WTC11 (cell line): ENCODE measurements at regions not wholly inside any gene's neighbourhood (a gene's known extent, or its start where the extent isn't known, plus 50 kb on each side); places are given as distances from the start of the nearest gene placed in this dataset.

Experiments used
- ATAC-seq: fragments of 200-7000 bp; cut with Tn5 transposase; 2 replicates; pipeline ENCODE4 v1.10.0; 2021; ENCODE audit warnings: mild to moderate bottlenecking, moderate library complexity
- CTCF ChIA-PET: fragments of 300-600 bp; sonication (Branson Sonifier 250); formaldehyde crosslinking; loops from one replicate; lab custom pipeline; 2021; ENCODE audit warnings: antibody characterized with exemption; lab: Charles Lee
- POLR2A ChIA-PET: fragments of 350-600 bp; sonication (Branson Sonifier 250); formaldehyde crosslinking; loops from one replicate; lab custom pipeline; 2021; ENCODE audit warnings: antibody characterized with exemption; lab: Charles Lee
- DNase-seq: peaks from one replicate; pipeline ENCODE4 v3.0.0; 2021; ENCODE audit warnings: low spot score
- H3K27ac Mint-ChIP-seq: 2 replicates; pipeline ENCODE4 v1.8.0; 2021; ENCODE audit warnings: mixed read lengths
- H3K27me3 Mint-ChIP-seq: 2 replicates; pipeline ENCODE4 v1.8.0; 2021; ENCODE audit warnings: low read depth, mild to moderate bottlenecking, moderate library complexity, mixed read lengths
- H3K36me3 Mint-ChIP-seq: 2 replicates; pipeline ENCODE4 v1.8.0; 2021; ENCODE audit warnings: mixed read lengths
- H3K4me1 Mint-ChIP-seq: 2 replicates; pipeline ENCODE4 v1.8.0; 2022; ENCODE audit warnings: mixed read lengths
- H3K4me3 Mint-ChIP-seq: 2 replicates; pipeline ENCODE4 v1.8.0; 2021; ENCODE audit warnings: mild to moderate bottlenecking, moderate library complexity, mixed read lengths
- H3K9me3 Mint-ChIP-seq: 2 replicates; pipeline ENCODE4 v1.8.0; 2021; ENCODE audit warnings: mixed read lengths
- CREB1 ChIP-seq: sonication (generic); formaldehyde crosslinking; IDR thresholded peaks from 2 replicates; pipeline ENCODE4 v1.8.0; 2023; ENCODE audit warnings: mild to moderate bottlenecking, missing genetic modification reagents
- ELF4 ChIP-seq: sonication (generic); formaldehyde crosslinking; IDR thresholded peaks from 2 replicates; pipeline ENCODE4 v1.8.1; 2022; ENCODE audit warnings: low read depth, mild to moderate bottlenecking, moderate library complexity, missing genetic modification reagents
- GABPB1 ChIP-seq: sonication (generic); formaldehyde crosslinking; IDR thresholded peaks from 2 replicates; pipeline ENCODE4 v1.8.1; 2023; ENCODE audit warnings: mild to moderate bottlenecking, missing genetic modification reagents
- HMGA2 ChIP-seq: fragments of 250-450 bp; sonication (Bioruptor Pico); IDR thresholded peaks from 2 replicates; pipeline ENCODE4 v1.4.0; 2021; ENCODE audit warnings: mild to moderate bottlenecking, moderate library complexity
- KAT7 ChIP-seq: sonication (generic); formaldehyde crosslinking; IDR thresholded peaks from 2 replicates; pipeline ENCODE4 v1.8.1; 2023; ENCODE audit warnings: missing genetic modification reagents, mild to moderate bottlenecking, borderline replicate concordance
- MXD4 ChIP-seq: fragments of 250-450 bp; sonication (Bioruptor Pico); IDR thresholded peaks from 2 replicates; pipeline ENCODE4 v1.8.0; 2021; ENCODE audit warnings: mild to moderate bottlenecking, moderate library complexity, borderline replicate concordance
- MYBL2 ChIP-seq: sonication (generic); formaldehyde crosslinking; IDR thresholded peaks from 2 replicates; pipeline ENCODE4 v1.8.1; 2023; ENCODE audit warnings: mild to moderate bottlenecking, moderate library complexity, missing genetic modification reagents
- NFATC4 ChIP-seq: fragments of 250-450 bp; sonication (Bioruptor Pico); IDR thresholded peaks from 2 replicates; pipeline ENCODE4 v1.9.0; 2021; ENCODE audit warnings: mild to moderate bottlenecking
- NFYB ChIP-seq: sonication (generic); formaldehyde crosslinking; conservative IDR thresholded peaks from 2 replicates; pipeline ENCODE4 v1.8.0; 2022; ENCODE audit warnings: low read depth, missing genetic modification reagents
- NR1H2 ChIP-seq: sonication (generic); formaldehyde crosslinking; IDR thresholded peaks from 2 replicates; pipeline ENCODE4 v1.9.0; 2021; ENCODE audit warnings: mild to moderate bottlenecking, moderate library complexity, missing genetic modification reagents
- NR2C2 ChIP-seq: sonication (generic); formaldehyde crosslinking; IDR thresholded peaks from 2 replicates; pipeline ENCODE4 v1.8.0; 2022; ENCODE audit warnings: mild to moderate bottlenecking, missing genetic modification reagents
- NR3C1 ChIP-seq: sonication (generic); formaldehyde crosslinking; conservative IDR thresholded peaks from 2 replicates; pipeline ENCODE4 v1.8.1; 2023; ENCODE audit warnings: low read depth, mild to moderate bottlenecking, missing genetic modification reagents
- OVOL2 ChIP-seq: fragments of 250-450 bp; sonication (Bioruptor Pico); IDR thresholded peaks from 2 replicates; pipeline ENCODE4 v1.9.0; 2021; ENCODE audit warnings: mild to moderate bottlenecking, borderline replicate concordance
- TEAD1 ChIP-seq: sonication (generic); formaldehyde crosslinking; IDR thresholded peaks from 2 replicates; pipeline ENCODE4 v1.8.0; 2022; ENCODE audit warnings: mild to moderate bottlenecking, missing genetic modification reagents
- ZBTB21 ChIP-seq: sonication (generic); formaldehyde crosslinking; IDR thresholded peaks from 2 replicates; pipeline ENCODE4 v1.8.1; 2023; ENCODE audit warnings: mild to moderate bottlenecking, missing genetic modification reagents, borderline replicate concordance
- ZNF423 ChIP-seq: fragments of 250-450 bp; sonication (Bioruptor Pico); IDR thresholded peaks from 2 replicates; pipeline ENCODE4 v2.1.2; 2022; ENCODE audit warnings: mild to moderate bottlenecking, moderate library complexity
- ZNF671 ChIP-seq: fragments of 250-450 bp; sonication (Bioruptor Pico); IDR thresholded peaks from 2 replicates; pipeline ENCODE4 v1.8.0; 2021; ENCODE audit warnings: mild to moderate bottlenecking
- TF ChIP-seq, protein P1 (sequence below): sonication (generic); formaldehyde crosslinking; IDR thresholded peaks from 2 replicates; pipeline ENCODE4 v1.8.1; 2022; ENCODE audit warnings: mild to moderate bottlenecking, missing genetic modification reagents, moderate library complexity, borderline replicate concordance
- TF ChIP-seq, protein P2 (sequence below): fragments of 250-450 bp; sonication (Bioruptor Pico); IDR thresholded peaks from 2 replicates; pipeline ENCODE4 v1.8.0; 2021; ENCODE audit warnings: mild to moderate bottlenecking
- TF ChIP-seq, protein P3 (sequence below): fragments of 250-450 bp; sonication (Bioruptor Pico); IDR thresholded peaks from 2 replicates; pipeline ENCODE4 v1.9.0; 2021; ENCODE audit warnings: mild to moderate bottlenecking, borderline replicate concordance
- TF ChIP-seq, protein P4 (sequence below): fragments of 250-450 bp; sonication (Bioruptor Pico); IDR thresholded peaks from 2 replicates; pipeline ENCODE4 v1.9.0; 2021; ENCODE audit warnings: mild to moderate bottlenecking
- TF ChIP-seq, protein P5 (sequence below): sonication (generic); formaldehyde crosslinking; IDR thresholded peaks from 2 replicates; pipeline ENCODE4 v1.8.0; 2023; ENCODE audit warnings: missing genetic modification reagents, mild to moderate bottlenecking, borderline replicate concordance

DNA sequence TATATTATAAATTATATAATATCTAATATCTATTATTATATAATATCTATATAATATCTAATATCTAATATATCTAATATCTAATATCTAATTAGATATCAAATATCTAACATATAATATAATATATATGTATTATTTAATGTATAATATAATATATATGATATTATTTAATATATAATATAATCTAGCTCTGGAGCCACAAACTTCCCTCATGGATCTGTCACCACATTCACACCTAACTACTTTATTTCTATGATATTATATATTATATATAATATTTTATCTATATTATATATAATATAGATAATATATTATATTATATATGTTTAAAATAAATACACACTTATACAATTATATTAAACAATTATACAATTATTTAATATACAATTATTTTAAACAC, 667.5 kb downstream of the KCTD8 start:
- H3K27me3 Mint-ChIP-seq, result no peaks in the 10 kb centered on the region
- no peak for DNase-seq
- TF ChIP-seq HMGA2 (CRISPR knock-in tag), result peak; percentile 93; the same call in 1 of the 2 replicates
- no peak for TF ChIP-seq ZBTB21
- H3K4me3 Mint-ChIP-seq, result no peak overlapping the region
- ChIA-PET CTCF (no interaction called here), POLR2A (no interaction called here)
- ATAC-seq, result no peak
- H3K27ac Mint-ChIP-seq, result no peak overlapping the region
- no peaks in the 10 kb centered on the region for H3K9me3 Mint-ChIP-seq
- H3K36me3 Mint-ChIP-seq, result no peaks in the 10 kb centered on the region
- H3K4me1 Mint-ChIP-seq, result peaks cover 14% of the 10 kb centered on the region

DNA sequence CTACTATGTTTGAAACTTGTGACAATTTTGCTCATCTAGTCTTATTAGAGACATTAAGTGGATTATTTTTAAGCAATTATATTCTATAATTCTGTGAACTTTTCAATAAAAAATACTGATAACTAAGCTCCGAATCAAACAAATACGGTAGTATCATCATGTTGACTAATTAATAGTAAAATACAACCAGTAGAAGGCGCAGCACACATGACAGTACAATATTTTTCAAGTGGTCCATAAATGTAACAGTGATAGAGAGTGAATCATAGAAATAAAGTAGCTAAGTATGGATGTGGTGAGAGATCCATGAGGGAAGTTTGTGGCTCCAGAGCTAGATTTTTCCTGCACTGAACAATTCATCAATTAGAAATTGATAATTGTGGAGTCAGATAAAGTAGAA, 666.2 kb downstream of the KCTD8 start:
- Mint-ChIP-seq H3K27ac (no peak overlapping the region), H3K36me3 (no peaks in the 10 kb centered on the region), H3K9me3 (no peaks in the 10 kb centered on the region), H3K4me3 (no peak overlapping the region), H3K4me1 (peaks cover 21% of the 10 kb centered on the region)
- ATAC-seq, result no peak
- CTCF ChIA-PET, result interaction anchor here (1.2 kb wide), 1 partner anchor 644 kb away, joined by 3 read pairs; no protein-coding TSS in a partner anchor
- TF ChIP-seq KAT7, result no peak
- no peak for TF ChIP-seq OVOL2 (CRISPR knock-in tag)
- no peak for TF ChIP-seq MXD4 (CRISPR knock-in tag)
- TF ChIP-seq ZNF423 (CRISPR knock-in tag), result no peak
- TF ChIP-seq, protein P1, sequence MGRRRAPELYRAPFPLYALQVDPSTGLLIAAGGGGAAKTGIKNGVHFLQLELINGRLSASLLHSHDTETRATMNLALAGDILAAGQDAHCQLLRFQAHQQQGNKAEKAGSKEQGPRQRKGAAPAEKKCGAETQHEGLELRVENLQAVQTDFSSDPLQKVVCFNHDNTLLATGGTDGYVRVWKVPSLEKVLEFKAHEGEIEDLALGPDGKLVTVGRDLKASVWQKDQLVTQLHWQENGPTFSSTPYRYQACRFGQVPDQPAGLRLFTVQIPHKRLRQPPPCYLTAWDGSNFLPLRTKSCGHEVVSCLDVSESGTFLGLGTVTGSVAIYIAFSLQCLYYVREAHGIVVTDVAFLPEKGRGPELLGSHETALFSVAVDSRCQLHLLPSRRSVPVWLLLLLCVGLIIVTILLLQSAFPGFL, result no peak
- TF ChIP-seq ELF4 (CRISPR knock-in tag), result no peak
- TF ChIP-seq, protein P2, sequence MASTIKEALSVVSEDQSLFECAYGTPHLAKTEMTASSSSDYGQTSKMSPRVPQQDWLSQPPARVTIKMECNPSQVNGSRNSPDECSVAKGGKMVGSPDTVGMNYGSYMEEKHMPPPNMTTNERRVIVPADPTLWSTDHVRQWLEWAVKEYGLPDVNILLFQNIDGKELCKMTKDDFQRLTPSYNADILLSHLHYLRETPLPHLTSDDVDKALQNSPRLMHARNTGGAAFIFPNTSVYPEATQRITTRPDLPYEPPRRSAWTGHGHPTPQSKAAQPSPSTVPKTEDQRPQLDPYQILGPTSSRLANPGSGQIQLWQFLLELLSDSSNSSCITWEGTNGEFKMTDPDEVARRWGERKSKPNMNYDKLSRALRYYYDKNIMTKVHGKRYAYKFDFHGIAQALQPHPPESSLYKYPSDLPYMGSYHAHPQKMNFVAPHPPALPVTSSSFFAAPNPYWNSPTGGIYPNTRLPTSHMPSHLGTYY (CRISPR knock-in tag), result no peak
- no peak for TF ChIP-seq ZNF671 (CRISPR knock-in tag)
- no peak for TF ChIP-seq GABPB1 (CRISPR knock-in tag)
- no peak for TF ChIP-seq NR2C2
- TF ChIP-seq MYBL2, result no peak
- no peak for TF ChIP-seq NR3C1 (CRISPR knock-in tag)
- TF ChIP-seq, protein P3, sequence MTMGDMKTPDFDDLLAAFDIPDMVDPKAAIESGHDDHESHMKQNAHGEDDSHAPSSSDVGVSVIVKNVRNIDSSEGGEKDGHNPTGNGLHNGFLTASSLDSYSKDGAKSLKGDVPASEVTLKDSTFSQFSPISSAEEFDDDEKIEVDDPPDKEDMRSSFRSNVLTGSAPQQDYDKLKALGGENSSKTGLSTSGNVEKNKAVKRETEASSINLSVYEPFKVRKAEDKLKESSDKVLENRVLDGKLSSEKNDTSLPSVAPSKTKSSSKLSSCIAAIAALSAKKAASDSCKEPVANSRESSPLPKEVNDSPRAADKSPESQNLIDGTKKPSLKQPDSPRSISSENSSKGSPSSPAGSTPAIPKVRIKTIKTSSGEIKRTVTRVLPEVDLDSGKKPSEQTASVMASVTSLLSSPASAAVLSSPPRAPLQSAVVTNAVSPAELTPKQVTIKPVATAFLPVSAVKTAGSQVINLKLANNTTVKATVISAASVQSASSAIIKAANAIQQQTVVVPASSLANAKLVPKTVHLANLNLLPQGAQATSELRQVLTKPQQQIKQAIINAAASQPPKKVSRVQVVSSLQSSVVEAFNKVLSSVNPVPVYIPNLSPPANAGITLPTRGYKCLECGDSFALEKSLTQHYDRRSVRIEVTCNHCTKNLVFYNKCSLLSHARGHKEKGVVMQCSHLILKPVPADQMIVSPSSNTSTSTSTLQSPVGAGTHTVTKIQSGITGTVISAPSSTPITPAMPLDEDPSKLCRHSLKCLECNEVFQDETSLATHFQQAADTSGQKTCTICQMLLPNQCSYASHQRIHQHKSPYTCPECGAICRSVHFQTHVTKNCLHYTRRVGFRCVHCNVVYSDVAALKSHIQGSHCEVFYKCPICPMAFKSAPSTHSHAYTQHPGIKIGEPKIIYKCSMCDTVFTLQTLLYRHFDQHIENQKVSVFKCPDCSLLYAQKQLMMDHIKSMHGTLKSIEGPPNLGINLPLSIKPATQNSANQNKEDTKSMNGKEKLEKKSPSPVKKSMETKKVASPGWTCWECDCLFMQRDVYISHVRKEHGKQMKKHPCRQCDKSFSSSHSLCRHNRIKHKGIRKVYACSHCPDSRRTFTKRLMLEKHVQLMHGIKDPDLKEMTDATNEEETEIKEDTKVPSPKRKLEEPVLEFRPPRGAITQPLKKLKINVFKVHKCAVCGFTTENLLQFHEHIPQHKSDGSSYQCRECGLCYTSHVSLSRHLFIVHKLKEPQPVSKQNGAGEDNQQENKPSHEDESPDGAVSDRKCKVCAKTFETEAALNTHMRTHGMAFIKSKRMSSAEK, result no peak
- no peak for TF ChIP-seq CREB1 (CRISPR knock-in tag)
- TF ChIP-seq NFYB (CRISPR knock-in tag), result no peak
- TF ChIP-seq, all 79 proteins: peak for 0
- DNase-seq, result no peak
- POLR2A ChIA-PET, result no interaction called here
- H3K27me3 Mint-ChIP-seq, result no peaks in the 10 kb centered on the region

DNA sequence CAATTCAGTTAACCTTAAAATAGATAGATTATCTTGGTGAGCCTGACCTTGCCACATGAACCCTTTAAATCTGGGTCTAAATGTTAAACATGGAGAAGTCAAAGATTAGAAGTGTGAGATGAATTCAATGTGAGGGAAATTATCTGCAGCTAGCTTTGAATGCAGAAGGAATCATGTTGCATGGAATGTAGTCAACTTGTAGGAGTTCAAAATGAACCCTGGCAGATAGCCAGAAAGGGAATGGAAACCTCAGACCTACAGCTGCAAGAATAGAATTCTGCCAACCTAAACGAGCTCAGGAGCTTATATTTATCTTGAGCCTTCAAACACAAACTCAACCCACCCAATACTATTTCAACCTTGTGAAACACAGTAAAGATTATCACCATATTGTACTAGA, 632.5 kb downstream of the KCTD8 start:
- H3K36me3 Mint-ChIP-seq, result peaks cover 25% of the 10 kb centered on the region
- no peak overlapping the region for H3K4me3 Mint-ChIP-seq
- ChIA-PET CTCF (no interaction called here), POLR2A (no interaction called here)
- no peak for DNase-seq
- no peaks in the 10 kb centered on the region for H3K27me3 Mint-ChIP-seq
- H3K9me3 Mint-ChIP-seq, result peaks cover 35% of the 10 kb centered on the region
- H3K27ac Mint-ChIP-seq, result no peak overlapping the region
- no peak for ATAC-seq
- H3K4me1 Mint-ChIP-seq, result no peaks in the 10 kb centered on the region
- TF ChIP-seq TEAD1 (CRISPR knock-in tag) (no peak), NR1H2 (CRISPR knock-in tag) (no peak), NFATC4 (CRISPR knock-in tag) (no peak)
- TF ChIP-seq, protein P4, sequence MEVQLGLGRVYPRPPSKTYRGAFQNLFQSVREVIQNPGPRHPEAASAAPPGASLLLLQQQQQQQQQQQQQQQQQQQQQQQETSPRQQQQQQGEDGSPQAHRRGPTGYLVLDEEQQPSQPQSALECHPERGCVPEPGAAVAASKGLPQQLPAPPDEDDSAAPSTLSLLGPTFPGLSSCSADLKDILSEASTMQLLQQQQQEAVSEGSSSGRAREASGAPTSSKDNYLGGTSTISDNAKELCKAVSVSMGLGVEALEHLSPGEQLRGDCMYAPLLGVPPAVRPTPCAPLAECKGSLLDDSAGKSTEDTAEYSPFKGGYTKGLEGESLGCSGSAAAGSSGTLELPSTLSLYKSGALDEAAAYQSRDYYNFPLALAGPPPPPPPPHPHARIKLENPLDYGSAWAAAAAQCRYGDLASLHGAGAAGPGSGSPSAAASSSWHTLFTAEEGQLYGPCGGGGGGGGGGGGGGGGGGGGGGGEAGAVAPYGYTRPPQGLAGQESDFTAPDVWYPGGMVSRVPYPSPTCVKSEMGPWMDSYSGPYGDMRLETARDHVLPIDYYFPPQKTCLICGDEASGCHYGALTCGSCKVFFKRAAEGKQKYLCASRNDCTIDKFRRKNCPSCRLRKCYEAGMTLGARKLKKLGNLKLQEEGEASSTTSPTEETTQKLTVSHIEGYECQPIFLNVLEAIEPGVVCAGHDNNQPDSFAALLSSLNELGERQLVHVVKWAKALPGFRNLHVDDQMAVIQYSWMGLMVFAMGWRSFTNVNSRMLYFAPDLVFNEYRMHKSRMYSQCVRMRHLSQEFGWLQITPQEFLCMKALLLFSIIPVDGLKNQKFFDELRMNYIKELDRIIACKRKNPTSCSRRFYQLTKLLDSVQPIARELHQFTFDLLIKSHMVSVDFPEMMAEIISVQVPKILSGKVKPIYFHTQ, result no peak
- TF ChIP-seq, protein P5, sequence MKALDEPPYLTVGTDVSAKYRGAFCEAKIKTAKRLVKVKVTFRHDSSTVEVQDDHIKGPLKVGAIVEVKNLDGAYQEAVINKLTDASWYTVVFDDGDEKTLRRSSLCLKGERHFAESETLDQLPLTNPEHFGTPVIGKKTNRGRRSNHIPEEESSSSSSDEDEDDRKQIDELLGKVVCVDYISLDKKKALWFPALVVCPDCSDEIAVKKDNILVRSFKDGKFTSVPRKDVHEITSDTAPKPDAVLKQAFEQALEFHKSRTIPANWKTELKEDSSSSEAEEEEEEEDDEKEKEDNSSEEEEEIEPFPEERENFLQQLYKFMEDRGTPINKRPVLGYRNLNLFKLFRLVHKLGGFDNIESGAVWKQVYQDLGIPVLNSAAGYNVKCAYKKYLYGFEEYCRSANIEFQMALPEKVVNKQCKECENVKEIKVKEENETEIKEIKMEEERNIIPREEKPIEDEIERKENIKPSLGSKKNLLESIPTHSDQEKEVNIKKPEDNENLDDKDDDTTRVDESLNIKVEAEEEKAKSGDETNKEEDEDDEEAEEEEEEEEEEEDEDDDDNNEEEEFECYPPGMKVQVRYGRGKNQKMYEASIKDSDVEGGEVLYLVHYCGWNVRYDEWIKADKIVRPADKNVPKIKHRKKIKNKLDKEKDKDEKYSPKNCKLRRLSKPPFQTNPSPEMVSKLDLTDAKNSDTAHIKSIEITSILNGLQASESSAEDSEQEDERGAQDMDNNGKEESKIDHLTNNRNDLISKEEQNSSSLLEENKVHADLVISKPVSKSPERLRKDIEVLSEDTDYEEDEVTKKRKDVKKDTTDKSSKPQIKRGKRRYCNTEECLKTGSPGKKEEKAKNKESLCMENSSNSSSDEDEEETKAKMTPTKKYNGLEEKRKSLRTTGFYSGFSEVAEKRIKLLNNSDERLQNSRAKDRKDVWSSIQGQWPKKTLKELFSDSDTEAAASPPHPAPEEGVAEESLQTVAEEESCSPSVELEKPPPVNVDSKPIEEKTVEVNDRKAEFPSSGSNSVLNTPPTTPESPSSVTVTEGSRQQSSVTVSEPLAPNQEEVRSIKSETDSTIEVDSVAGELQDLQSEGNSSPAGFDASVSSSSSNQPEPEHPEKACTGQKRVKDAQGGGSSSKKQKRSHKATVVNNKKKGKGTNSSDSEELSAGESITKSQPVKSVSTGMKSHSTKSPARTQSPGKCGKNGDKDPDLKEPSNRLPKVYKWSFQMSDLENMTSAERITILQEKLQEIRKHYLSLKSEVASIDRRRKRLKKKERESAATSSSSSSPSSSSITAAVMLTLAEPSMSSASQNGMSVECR (CRISPR knock-in tag), result no peak
